AG10803 (cell line): ENCODE measurements at regions not wholly inside any gene's neighbourhood (a gene's known extent, or its start where the extent isn't known, plus 50 kb on each side); places are given as distances from the start of the nearest gene placed in this dataset.

Experiments
- DNase-seq: peaks from one replicate; pipeline ENCODE4 v3.0.0; 2010; ENCODE audit warnings: low read depth
- H3K4me3 ChIP-seq: 2 replicates; pipeline ENCODE4 v1.5.1; 2011; ENCODE audit warnings: mild to moderate bottlenecking, low read length, control low read depth
- TF ChIP-seq, protein P1 (sequence below): conservative IDR thresholded peaks from 2 replicates; pipeline ENCODE4 v1.5.1; 2011; ENCODE audit warnings: mild to moderate bottlenecking, low read length, control low read depth, inconsistent platforms

- no peak overlapping the region for H3K4me3 ChIP-seq
- TF ChIP-seq, protein P1, sequence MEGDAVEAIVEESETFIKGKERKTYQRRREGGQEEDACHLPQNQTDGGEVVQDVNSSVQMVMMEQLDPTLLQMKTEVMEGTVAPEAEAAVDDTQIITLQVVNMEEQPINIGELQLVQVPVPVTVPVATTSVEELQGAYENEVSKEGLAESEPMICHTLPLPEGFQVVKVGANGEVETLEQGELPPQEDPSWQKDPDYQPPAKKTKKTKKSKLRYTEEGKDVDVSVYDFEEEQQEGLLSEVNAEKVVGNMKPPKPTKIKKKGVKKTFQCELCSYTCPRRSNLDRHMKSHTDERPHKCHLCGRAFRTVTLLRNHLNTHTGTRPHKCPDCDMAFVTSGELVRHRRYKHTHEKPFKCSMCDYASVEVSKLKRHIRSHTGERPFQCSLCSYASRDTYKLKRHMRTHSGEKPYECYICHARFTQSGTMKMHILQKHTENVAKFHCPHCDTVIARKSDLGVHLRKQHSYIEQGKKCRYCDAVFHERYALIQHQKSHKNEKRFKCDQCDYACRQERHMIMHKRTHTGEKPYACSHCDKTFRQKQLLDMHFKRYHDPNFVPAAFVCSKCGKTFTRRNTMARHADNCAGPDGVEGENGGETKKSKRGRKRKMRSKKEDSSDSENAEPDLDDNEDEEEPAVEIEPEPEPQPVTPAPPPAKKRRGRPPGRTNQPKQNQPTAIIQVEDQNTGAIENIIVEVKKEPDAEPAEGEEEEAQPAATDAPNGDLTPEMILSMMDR: no peak
- no peak for DNase-seq
Observed at GRCh38 chr9:26535151-26535550, 357.5 kb downstream of the CAAP1 start.

- no peak for DNase-seq
- TF ChIP-seq, protein P1: no peak
- no peak overlapping the region for H3K4me3 ChIP-seq
Observed at GRCh38 chr9:26530841-26531240, 361.8 kb downstream of the CAAP1 start.

DNA sequence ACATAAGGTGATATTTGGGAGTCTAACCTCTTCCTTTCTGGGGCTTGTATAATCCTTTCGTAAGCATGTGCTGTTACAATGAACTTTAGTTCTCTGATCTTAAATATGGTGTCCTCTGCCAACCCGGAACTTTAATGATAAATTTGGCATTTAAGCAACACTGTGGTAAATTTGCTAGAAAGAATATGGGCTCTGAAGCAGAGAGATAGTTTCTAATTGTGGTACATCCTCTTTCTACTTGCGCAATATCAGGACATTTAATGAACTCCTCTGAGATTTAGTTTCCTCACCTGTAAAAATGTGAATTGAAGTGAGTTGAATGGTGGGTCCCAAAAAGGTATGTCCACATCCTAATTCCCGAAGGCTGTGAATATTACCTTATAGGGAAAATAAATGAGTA is 364.7 kb downstream of the CAAP1 start:
- TF ChIP-seq, protein P1: no peak
- H3K4me3 ChIP-seq: no peak overlapping the region
- no peak for DNase-seq

- DNase-seq: no peak
- H3K4me3 ChIP-seq: no peak overlapping the region
- TF ChIP-seq, protein P1: no peak
Observed at GRCh38 chr9:26524267-26524666, 368.3 kb downstream of the CAAP1 start.

- H3K4me3 ChIP-seq: no peak overlapping the region
- DNase-seq: no peak
- TF ChIP-seq, protein P1: no peak
Observed at GRCh38 chr9:26523577-26523976, 369.0 kb downstream of the CAAP1 start.

GRCh38 chr9:26520141-26520540 is 372.5 kb downstream of the CAAP1 start:
- TF ChIP-seq, protein P1: no peak
- DNase-seq: no peak
- no peak overlapping the region for H3K4me3 ChIP-seq

GRCh38 chr9:26516773-26517343 is 375.7 kb downstream of the CAAP1 start:
- H3K4me3 ChIP-seq: no peak overlapping the region

More at GRCh38 chr9:26516773-26517343, 375.7 kb downstream of the CAAP1 start:
- TF ChIP-seq, protein P1: no peak
- DNase-seq: no peak
